Fibroblast of villous mesenchyme (primary cell): ENCODE measurements at regions not wholly inside any gene's neighbourhood (a gene's known extent, or its start where the extent isn't known, plus 50 kb on each side); places are given as distances from the start of the nearest gene placed in this dataset.

Experiments used
- DNase-seq: peaks from one replicate; pipeline ENCODE4 v3.0.0-alpha.2; 2010; ENCODE audit warnings: low read depth
- H3K4me3 ChIP-seq: 2 replicates; pipeline ENCODE4 v1.5.1; 2011; ENCODE audit warnings: low read depth, mild to moderate bottlenecking, low read length
- TF ChIP-seq, protein P1 (sequence below): IDR thresholded peaks from 2 replicates; pipeline ENCODE4 v1.5.1; 2012; ENCODE audit warnings: low read depth, mild to moderate bottlenecking, low read length; ENCODE audit not compliant: insufficient read depth

DNA sequence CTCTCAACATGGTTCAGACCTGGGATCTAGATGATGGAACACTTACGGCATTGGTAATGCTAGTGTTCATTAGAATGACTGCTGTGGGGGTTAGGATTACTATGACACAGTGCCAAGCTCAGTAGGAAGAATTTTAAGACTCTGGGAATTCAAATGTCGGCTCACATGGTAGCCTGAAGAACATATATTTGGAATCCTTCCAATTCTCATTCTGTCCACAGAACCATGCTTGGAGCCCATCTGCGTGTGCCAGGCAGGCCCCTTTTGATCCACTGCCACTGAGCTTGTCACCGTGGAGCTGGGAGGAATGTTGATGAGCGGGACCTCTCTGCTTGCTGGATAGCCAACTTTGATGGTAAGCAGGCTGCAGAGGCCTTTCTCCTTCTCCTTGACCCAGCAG lies 322.0 kb upstream of the SOX11 start:
- DNase-seq: no peak
- TF ChIP-seq, protein P1, sequence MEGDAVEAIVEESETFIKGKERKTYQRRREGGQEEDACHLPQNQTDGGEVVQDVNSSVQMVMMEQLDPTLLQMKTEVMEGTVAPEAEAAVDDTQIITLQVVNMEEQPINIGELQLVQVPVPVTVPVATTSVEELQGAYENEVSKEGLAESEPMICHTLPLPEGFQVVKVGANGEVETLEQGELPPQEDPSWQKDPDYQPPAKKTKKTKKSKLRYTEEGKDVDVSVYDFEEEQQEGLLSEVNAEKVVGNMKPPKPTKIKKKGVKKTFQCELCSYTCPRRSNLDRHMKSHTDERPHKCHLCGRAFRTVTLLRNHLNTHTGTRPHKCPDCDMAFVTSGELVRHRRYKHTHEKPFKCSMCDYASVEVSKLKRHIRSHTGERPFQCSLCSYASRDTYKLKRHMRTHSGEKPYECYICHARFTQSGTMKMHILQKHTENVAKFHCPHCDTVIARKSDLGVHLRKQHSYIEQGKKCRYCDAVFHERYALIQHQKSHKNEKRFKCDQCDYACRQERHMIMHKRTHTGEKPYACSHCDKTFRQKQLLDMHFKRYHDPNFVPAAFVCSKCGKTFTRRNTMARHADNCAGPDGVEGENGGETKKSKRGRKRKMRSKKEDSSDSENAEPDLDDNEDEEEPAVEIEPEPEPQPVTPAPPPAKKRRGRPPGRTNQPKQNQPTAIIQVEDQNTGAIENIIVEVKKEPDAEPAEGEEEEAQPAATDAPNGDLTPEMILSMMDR: no peak

DNA sequence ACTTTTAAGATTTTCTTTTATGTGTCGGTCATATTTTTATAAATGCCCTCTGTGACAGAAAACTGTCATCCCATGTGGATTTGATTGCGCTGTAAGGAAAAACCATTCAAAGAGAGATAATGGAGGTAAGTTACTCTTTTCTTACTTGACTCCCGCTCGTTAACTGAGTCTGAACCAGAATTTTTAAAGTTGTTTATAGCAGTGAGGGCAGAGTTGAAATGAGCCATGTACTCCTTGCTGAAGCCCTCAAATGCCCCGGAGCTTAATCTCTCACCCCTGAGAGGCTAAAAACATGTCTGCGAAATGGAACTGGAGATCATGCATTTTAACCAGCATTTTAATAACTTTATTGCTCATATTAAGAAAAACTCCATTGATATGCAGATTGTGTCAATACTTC lies 320.0 kb upstream of the SOX11 start:
- no peak for DNase-seq
- TF ChIP-seq, protein P1: no peak
- no peak overlapping the region for H3K4me3 ChIP-seq

More for the DNA sequence above, 322.0 kb upstream of the SOX11 start:
- H3K4me3 ChIP-seq: no peak overlapping the region

DNA sequence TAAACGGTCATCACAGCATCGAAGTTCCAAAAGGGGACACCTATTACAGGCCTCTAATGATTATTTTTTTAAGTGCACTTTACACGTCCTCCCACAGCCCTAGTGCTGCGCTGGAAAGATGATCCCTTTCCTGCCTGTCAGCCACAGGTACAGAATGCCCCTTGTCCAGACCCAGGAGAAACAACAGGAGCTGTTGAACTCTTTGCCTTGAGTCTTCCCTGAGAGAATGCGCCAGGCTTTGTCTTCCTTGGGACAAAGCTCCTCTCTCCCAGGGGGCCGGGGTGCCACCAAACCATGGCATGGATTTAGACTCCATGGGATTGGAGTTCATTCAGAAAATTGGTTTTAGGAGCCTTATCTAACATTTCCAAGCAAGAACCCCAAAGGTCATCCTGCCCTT lies 319.0 kb upstream of the SOX11 start:
- no peak for DNase-seq
- TF ChIP-seq, protein P1: no peak
- no peak overlapping the region for H3K4me3 ChIP-seq

DNA sequence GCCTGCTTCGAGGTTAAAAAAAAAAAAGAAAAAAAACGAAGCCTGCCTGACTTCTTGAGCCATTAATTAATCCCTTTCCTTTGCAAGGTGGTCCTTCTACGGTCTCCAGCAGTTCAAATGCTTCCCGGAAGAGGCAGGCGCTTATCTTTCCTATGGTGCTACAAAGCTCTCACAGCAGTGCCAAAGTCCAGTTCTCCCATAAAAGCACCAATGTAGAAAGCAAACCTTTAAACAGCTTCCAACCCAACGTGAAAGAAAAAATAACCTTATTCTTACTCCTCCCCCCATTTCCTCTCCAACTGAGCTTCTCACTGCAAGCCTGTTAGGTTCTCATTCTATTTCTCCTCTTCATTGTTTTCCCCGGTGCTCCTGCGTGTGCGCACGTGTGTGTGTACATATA lies 317.4 kb upstream of the SOX11 start:
- no peak for DNase-seq
- TF ChIP-seq, protein P1: no peak
- H3K4me3 ChIP-seq: no peak overlapping the region

DNA sequence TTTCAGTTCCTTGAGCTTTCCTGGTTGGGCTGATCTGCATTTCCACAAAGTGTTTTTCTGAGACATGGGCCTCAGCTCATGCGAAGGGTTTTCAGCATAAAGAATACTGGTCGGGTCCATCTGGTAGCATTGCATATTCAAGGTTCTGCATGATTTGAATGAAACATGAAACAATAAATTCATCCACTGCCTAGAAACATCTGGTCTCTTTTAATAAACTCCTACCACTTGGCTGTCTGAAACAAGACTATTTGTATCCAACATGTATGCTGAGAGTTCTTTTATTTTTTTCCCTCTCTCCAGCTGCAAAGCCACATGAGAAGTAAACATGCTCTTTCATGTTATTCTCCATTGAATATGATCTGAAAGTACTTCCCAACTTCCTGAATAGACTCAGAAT lies 314.9 kb upstream of the SOX11 start:
- TF ChIP-seq, protein P1: no peak
- DNase-seq: no peak
- no peak overlapping the region for H3K4me3 ChIP-seq

DNA sequence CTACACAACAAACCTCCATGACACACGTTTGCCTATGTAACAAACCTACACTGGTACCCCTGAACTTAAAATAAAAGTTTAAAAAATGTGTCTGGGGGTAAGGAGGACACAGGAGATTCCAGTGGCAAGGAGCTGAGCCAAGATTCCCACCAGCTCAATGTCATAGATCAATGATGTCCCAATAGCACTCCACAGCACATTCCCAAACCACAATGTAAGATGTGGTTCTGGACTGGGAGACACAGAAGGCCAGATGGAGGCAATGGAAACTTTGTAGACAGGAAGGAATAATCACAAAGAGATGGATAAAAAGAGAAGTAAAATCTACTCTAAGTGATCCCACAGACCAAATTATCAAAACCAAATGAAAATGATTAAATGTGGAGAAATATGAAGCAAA lies 312.4 kb upstream of the SOX11 start:
- no peak overlapping the region for H3K4me3 ChIP-seq
- TF ChIP-seq, protein P1: no peak
- DNase-seq: no peak

DNA sequence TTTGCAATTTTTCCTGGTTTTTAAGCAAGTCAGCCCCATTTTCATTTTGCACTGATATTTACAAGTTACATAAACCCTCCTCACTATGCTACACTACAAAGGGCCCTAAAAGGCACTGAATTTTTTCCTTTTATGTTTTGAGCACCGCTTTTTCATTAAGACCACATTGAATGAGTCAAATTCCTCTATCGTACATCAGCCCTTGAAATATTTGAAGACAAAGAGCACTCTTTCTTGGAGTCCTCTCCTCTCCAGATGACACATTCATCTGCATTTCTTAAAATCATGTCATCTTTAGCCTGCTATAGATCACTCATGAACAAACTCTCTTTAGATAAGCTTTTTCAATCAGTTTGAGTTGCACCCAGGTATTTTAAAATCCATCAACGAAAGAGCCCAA lies 306.6 kb upstream of the SOX11 start:
- H3K4me3 ChIP-seq: no peak overlapping the region
- no peak for DNase-seq
- TF ChIP-seq, protein P1: no peak
